Type B pancreatic cell (in vitro differentiated cells): ENCODE measurements at regions not wholly inside any gene's neighbourhood (a gene's known extent, or its start where the extent isn't known, plus 50 kb on each side); places are given as distances from the start of the nearest gene placed in this dataset.
"Not testable (repeated sequence)": the region's sequence is repeated elsewhere in the genome, so short reads cannot be mapped to it uniquely, and the experiment has no call there.

Source experiments
- DNase-seq: peaks from one replicate; pipeline ENCODE4 v3.0.0; 2021; ENCODE audit warnings: mixed read lengths; ENCODE audit not compliant: unreplicated experiment; ENCODE audit errors: extremely low spot score
- H3K27ac Mint-ChIP-seq: 2 replicates; pipeline ENCODE4 v1.8.0; 2021; ENCODE audit warnings: mild to moderate bottlenecking, mixed read lengths
- H3K27me3 Mint-ChIP-seq: 2 replicates; pipeline ENCODE4 v1.8.0; 2021; ENCODE audit warnings: mixed read lengths
- H3K36me3 Mint-ChIP-seq: 2 replicates; pipeline ENCODE4 v1.8.0; 2021; ENCODE audit warnings: mixed read lengths
- H3K4me1 Mint-ChIP-seq: one replicate; pipeline ENCODE4 v1.8.0; 2021; ENCODE audit warnings: mixed read lengths; ENCODE audit not compliant: unreplicated experiment
- H3K4me3 Mint-ChIP-seq: 2 replicates; pipeline ENCODE4 v1.8.0; 2021; ENCODE audit warnings: mild to moderate bottlenecking, mixed read lengths
- H3K9me3 Mint-ChIP-seq: 2 replicates; pipeline ENCODE4 v1.8.0; 2021; ENCODE audit warnings: mixed read lengths
- TF ChIP-seq, protein P1 (sequence below): fragments of 200-600 bp; sonication (generic); conservative IDR thresholded peaks from 2 replicates; pipeline ENCODE4 v1.5.0; 2021; ENCODE audit warnings: antibody characterized with exemption, mild to moderate bottlenecking

DNA sequence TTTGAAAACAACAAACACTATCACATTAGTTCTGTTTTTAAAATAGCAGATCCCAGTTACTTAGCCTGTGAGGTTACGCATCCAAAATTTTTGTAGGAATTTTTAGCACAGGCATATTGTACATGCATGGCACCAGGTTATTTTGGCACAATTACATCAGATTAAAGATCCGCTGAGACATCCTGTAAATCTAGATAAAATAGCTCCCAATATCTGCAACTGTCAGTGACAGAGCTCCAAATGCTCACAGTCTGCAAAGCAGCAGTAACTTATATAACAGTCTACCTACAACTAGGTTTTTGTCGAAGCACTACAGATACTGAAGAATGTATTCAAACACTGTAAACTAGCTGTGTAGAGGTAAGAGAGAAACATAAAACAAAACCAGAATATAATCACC is 200.7 kb upstream of the KCNH7 start:
- H3K9me3 Mint-ChIP-seq: no peaks in the 10 kb centered on the region
- no peaks in the 10 kb centered on the region for H3K4me1 Mint-ChIP-seq
- no peak overlapping the region for H3K27ac Mint-ChIP-seq
- no peak overlapping the region for H3K4me3 Mint-ChIP-seq
- H3K36me3 Mint-ChIP-seq: no peaks in the 10 kb centered on the region
- DNase-seq: no peak
- TF ChIP-seq, protein P1, sequence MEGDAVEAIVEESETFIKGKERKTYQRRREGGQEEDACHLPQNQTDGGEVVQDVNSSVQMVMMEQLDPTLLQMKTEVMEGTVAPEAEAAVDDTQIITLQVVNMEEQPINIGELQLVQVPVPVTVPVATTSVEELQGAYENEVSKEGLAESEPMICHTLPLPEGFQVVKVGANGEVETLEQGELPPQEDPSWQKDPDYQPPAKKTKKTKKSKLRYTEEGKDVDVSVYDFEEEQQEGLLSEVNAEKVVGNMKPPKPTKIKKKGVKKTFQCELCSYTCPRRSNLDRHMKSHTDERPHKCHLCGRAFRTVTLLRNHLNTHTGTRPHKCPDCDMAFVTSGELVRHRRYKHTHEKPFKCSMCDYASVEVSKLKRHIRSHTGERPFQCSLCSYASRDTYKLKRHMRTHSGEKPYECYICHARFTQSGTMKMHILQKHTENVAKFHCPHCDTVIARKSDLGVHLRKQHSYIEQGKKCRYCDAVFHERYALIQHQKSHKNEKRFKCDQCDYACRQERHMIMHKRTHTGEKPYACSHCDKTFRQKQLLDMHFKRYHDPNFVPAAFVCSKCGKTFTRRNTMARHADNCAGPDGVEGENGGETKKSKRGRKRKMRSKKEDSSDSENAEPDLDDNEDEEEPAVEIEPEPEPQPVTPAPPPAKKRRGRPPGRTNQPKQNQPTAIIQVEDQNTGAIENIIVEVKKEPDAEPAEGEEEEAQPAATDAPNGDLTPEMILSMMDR: no peak
- H3K27me3 Mint-ChIP-seq: no peaks in the 10 kb centered on the region

DNA sequence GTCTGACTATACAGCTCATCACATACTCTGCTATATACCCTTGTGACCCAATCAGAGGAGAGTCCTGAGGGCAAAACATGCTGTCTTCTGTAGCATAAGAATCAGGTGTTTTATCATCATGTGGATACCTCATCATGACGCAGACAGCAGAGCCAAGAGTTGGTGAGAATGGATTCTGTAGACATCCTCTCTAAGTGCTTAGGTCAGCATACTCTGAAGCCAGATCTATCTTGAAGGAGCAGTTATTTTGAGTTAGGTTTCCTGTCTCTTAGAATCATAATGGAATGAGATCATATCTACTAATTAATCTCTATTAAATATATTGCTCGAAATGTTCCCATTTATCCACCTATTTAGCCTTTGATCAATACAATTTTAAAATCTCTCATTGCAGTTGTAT is 190.2 kb upstream of the KCNH7 start:
- TF ChIP-seq, protein P1: no peak
- H3K27ac Mint-ChIP-seq: no peak overlapping the region

DNA sequence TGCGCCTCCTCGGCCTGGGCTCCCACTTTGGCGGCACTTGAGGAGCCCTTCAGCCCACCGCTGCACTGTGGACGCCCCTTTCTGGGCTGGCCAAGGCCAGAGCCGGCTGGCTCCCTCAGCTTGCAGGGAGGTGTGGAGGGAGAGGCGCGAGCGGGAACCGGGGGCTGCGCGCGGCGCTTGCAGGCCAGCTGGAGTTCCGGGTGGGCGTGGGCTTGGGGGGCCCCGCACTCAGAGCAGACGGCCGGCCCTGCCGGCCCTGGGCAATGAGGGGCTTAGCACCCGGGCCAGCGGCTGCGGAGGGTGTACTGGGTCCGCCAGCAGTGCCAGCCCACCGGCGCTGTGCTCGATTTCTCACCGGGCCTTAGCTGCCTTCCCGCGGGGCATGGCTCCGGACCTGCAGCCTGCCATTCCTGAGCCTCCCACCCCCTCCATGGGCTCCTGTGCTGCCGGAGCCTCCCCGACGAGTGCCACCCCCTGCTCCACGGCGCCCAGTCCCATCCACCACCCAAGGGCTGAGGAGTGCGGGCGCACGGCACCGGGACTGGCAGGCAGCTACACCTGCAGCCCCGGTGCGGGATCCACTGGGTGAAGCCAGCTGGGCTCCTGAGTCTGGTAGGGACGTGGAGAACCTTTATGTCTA is 187.7 kb upstream of the KCNH7 start:
- not testable (repeated sequence) for H3K36me3 Mint-ChIP-seq, H3K27ac Mint-ChIP-seq, H3K4me3 Mint-ChIP-seq

More for the DNA sequence above, 190.2 kb upstream of the KCNH7 start:
- Mint-ChIP-seq H3K36me3 (no peaks in the 10 kb centered on the region), H3K4me1 (no peaks in the 10 kb centered on the region), H3K27me3 (no peaks in the 10 kb centered on the region), H3K4me3 (no peak overlapping the region), H3K9me3 (no peaks in the 10 kb centered on the region)
- DNase-seq: no peak

DNA sequence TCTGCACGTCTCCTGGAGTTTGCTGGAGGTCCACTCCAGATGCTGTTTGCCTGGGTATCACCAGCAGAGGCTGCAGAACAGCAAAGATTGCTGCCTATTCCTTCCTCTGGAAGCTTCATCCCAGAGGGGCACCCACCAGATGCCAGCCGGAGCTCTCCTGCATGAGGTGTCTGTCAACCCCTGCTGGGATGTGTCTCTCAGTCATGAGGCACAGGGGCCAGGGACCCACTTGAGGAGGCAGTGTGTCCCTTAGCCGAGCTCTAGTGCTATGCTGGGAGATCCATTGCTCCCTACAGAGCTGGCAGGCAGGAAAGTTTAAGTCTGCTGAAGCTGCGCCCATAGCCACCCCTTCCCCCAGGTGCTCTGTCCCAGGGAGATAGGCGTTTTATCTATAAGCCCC is 178.3 kb upstream of the KCNH7 start:
- H3K27me3 Mint-ChIP-seq: not testable (repeated sequence)

More for the DNA sequence above, 187.7 kb upstream of the KCNH7 start:
- H3K27me3 Mint-ChIP-seq, H3K9me3 Mint-ChIP-seq, DNase-seq, H3K4me1 Mint-ChIP-seq: not testable (repeated sequence)

DNA sequence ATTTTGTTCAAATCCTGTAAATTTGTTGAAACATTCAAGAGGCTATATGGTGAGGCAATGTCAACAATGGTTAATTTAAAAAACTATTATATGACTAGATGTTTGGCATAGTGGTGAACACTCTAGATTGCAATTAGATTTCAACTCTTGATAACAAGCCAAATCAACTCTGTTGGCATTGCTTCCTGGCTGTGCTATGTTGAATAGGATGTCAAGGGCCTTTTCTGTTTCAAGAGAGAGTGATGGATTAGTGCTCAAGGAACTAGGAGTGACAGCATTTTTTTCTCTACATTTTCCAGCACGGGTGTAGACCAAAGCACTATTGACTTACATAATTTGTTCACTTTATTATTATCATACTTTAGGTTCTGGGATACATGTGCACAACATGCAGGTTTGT is 172.4 kb upstream of the KCNH7 start:
- no peaks in the 10 kb centered on the region for H3K36me3 Mint-ChIP-seq
- H3K27ac Mint-ChIP-seq: no peak overlapping the region
- TF ChIP-seq, protein P1: no peak
- no peaks in the 10 kb centered on the region for H3K9me3 Mint-ChIP-seq
- no peaks in the 10 kb centered on the region for H3K4me1 Mint-ChIP-seq
- H3K27me3 Mint-ChIP-seq: peaks cover 1% of the 10 kb centered on the region
- DNase-seq: no peak
- H3K4me3 Mint-ChIP-seq: no peak overlapping the region

More for the DNA sequence above, 178.3 kb upstream of the KCNH7 start:
- not testable (repeated sequence) for H3K9me3 Mint-ChIP-seq, H3K27ac Mint-ChIP-seq, H3K4me1 Mint-ChIP-seq, H3K36me3 Mint-ChIP-seq, DNase-seq, H3K4me3 Mint-ChIP-seq

DNA sequence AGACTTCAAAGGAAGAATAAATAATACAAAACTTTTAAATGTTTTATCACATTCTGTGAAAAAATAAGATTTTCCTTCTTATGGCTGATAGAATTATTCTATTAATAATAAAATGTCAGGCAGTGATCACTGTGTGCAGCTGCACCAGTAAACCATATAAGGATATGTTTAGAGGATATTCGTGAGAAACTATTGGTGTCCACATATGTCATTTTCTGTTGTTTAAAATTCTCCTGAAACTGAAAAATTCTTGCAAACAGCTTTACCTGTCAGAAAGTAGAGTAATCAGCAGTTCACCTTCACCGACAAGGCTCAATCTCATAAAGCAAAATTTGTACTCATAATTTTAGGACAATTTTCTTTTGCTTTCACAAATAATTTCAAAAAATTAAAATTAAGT is 170.1 kb upstream of the KCNH7 start:
- no peak overlapping the region for H3K27ac Mint-ChIP-seq
- TF ChIP-seq, protein P1: no peak
- no peaks in the 10 kb centered on the region for H3K36me3 Mint-ChIP-seq
- H3K9me3 Mint-ChIP-seq: no peaks in the 10 kb centered on the region
- no peaks in the 10 kb centered on the region for H3K27me3 Mint-ChIP-seq
- no peaks in the 10 kb centered on the region for H3K4me1 Mint-ChIP-seq
- DNase-seq: no peak
- H3K4me3 Mint-ChIP-seq: no peak overlapping the region

DNA sequence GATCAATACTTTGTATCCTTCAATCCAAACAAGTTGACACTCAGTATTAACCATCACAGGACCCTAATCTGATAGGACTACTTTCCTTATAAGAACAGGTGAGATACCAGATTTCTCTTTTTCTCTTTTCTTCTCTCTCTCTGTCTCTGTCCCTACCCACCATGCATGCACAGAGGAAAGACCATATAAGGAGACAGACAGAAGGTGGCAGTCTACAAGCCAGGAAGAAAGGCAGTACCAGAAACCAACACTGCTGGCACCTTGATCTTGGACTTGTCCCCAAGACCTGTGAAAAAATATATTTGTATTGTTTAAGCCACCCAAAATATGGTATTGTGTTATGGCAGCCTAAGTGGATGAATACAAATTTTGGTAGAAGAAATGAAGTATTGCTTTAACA is 156.2 kb upstream of the KCNH7 start:
- TF ChIP-seq, protein P1: no peak
- Mint-ChIP-seq H3K27me3 (no peaks in the 10 kb centered on the region), H3K4me3 (no peak overlapping the region), H3K27ac (no peak overlapping the region), H3K4me1 (no peaks in the 10 kb centered on the region), H3K9me3 (no peaks in the 10 kb centered on the region), H3K36me3 (no peaks in the 10 kb centered on the region)
- no peak for DNase-seq
